Activated T-cell treated with anti-CD3 and anti-CD28 coated beads, Interleukin-2, amount 50 U/mL, for 48 hours (primary cell): ENCODE measurements at regions not wholly inside any gene's neighbourhood (a gene's known extent, or its start where the extent isn't known, plus 50 kb on each side); places are given as distances from the start of the nearest gene placed in this dataset.
A peak's percentile ranks its signal among the peaks of the same experiment; 100 is the strongest.
"Not testable (repeated sequence)": the region's sequence is repeated elsewhere in the genome, so short reads cannot be mapped to it uniquely, and the experiment has no call there.

Experiments
- DNase-seq, 2 experiments: peaks; one replicate each; pipeline ENCODE4 v3.0.0-alpha.2; 2020

- DNase-seq, result no peak
Observed at GRCh38 chr21:33993286-33994231, 78.0 kb upstream of the ATP5PO start.

DNA sequence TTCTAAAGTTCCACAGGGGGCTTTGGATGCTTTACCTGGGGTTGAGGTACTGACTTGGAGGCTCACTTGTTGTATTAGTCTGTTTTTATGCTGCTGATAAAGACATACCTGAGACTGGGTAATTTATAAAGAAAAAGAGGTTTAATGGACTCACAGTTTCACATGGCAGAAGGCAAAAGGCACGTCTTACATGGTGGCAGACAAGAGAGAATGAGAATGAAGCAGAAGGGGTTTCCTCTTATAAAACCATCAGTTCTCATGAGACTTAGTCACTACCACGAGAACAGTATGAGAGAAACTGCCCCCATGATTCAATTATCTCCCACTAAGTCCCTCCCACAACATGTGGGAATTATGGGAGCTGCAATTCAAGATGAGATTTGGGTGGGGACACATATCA is 76.8 kb upstream of the ATP5PO start:
- not testable (repeated sequence) for DNase-seq

- no peak for DNase-seq
Observed at GRCh38 chr21:33991133-33991532, 75.5 kb upstream of the ATP5PO start.

DNA sequence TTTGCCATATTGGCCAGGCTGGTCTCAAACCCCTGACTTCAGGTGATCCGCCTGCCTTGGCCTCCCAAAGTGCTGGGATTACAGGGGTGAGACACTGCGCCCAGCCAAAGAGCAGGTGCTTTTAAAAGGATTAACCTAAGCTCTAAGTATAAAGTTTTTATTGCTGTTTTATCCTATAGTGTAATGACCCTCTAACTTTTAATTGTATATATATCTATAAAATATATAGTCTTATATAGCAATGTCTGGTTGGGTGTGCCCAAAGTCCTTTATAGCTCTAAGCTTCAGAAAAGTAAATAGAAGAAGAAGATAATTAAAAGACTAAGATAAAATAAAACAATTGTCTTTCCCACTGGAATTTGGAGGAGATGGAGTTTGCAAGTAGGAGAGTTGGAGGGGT is 73.8 kb upstream of the ATP5PO start:
- no peak for DNase-seq

GRCh38 chr21:33988237-33989017 is 72.8 kb upstream of the ATP5PO start:
- DNase-seq, result no peak

GRCh38 chr21:33987461-33987860 is 71.9 kb upstream of the ATP5PO start:
- no peak for DNase-seq

- DNase-seq, result no peak
Observed at GRCh38 chr21:33985117-33986050, 69.8 kb upstream of the ATP5PO start.

DNA sequence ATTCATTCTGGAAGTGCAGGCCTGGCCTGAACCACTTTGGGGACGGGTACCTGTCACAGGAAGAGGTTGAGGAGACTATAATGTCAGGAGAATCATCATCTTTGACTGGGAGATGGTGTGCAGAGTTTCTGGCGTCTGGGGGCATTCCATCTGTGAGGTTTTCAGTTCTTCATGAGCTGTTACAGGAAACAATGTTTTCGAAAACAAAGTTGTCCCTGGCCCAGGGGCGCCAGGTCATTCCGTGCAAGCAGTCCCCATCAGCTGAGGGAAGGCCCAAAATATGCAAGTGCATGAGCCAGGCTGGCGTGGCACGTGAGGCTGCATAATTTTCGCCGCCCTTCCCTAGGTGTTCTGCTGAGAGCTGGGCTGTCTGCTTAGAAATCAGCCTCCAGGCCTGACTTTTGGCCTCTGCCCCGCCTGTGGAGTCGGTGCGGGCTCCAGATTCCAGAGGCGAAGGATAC is 68.4 kb upstream of the ATP5PO start:
- no peak for DNase-seq

- DNase-seq, result no peak
Observed at GRCh38 chr21:33981391-33982101, 65.9 kb upstream of the ATP5PO start.

- peak in 1 of 2 experiments; percentile 39 for DNase-seq
Observed at GRCh38 chr21:33980276-33980916, 64.8 kb upstream of the ATP5PO start.

DNA sequence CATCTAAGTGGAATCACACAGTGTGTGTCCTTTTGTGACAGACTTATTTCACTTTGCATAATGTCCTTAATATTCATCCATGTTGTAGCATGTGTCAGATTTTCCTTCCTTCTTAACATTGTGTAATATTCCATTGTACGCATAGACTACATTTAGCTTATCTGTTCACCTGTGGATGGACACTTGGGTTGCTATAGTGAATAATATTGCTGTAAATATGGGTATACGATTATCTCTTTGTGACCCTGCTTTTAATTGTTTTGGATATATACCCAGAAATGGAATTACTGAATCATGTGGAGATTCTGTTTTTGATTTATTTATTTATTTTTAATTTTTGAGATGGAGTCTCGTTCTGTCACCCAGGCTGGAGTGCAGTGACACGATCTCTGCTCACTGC is 63.0 kb upstream of the ATP5PO start:
- no peak for DNase-seq

DNA sequence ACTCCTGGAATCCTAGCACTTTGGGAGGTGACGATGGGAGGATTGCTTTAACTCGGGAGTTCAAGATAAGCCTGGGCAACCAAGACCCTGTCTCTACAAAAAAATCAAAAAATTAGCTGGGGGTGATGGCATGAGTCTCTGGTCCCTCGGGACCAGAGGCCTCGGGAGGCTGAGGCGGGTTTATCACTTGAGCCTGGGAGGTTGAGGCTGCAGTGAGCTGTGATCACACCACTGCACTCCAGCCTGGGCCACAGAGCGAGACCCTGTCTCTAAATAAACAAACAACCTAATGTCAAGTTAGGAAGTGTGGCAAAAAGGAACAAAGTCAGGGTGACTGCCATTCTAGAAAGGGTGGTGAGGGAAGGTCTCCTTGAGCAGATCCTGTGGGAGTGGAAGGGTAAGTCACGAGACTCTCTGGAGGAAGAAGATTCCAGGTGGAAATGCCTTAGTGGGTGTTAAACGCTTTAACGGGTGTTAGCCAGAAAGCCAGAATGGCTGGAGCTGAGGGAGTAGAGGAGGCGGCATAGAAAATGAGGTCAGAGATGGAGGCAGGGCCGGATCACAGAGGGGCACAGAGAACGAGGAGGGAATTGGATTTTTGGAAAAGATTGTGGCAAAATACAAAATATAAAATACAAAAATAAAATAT is 62.2 kb upstream of the ATP5PO start:
- DNase-seq, result no peak

- DNase-seq, result peak; percentile 50 to 51
Observed at GRCh38 chr21:33977017-33977720, 61.6 kb upstream of the ATP5PO start.

GRCh38 chr21:33976082-33977016 is 60.7 kb upstream of the ATP5PO start:
- DNase-seq, result peak; percentile 71 to 76

- peak; percentile 80 to 83 for DNase-seq
Observed at GRCh38 chr21:33975548-33976081, 60.0 kb upstream of the ATP5PO start.

- peak in 1 of 2 experiments; percentile 43 for DNase-seq
Observed at GRCh38 chr21:33974513-33975468, 59.2 kb upstream of the ATP5PO start.

DNA sequence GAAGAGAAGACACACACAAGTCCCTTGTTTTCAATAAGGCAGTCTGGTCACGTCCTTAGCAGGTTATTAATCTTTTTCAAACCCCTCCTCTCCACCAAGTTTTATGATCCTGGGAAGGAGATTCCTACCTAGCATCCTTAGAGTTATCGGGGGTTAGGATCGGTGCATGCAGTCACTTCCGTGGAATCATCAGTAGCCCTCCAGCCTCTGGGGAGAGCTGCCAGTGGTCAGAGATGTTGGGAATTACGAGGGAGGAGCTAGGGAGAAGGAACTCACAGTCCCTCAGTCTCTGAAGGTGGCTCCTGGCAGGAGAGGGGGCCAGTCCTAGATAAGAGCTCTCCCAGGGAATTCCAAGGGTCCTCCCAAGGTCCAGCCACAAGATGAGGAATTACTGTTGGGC is 57.7 kb upstream of the ATP5PO start:
- DNase-seq, result no peak

DNA sequence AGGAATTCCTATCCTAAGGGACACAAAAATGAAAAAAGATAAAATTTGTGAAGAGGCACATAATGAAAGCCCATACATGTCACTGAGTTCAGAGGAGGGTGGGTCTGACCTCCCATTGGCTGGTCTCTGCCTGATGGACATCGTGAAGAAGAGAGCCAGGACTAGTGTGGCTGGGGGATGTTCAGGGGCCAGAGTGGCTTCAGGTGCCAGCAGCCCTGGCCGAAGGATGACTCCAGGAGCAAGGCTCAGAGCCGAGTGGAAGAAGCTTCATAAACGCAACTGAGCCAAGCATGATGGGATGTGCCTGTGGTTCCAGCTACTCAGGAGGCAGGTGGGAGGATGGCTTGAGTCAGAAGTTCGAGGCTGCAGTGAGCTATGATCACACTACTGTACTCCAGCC is 56.9 kb upstream of the ATP5PO start:
- DNase-seq, result no peak
